Urothelium cell line (cell line): ENCODE measurements at regions not wholly inside any gene's neighbourhood (a gene's known extent, or its start where the extent isn't known, plus 50 kb on each side); places are given as distances from the start of the nearest gene placed in this dataset.
A peak's percentile ranks its signal among the peaks of the same experiment; 100 is the strongest.

Experiments
- DNase-seq: peaks from one replicate; pipeline ENCODE4 v3.0.0; 2011; ENCODE audit warnings: low spot score, mixed read lengths
- FAIRE-seq: peaks from 2 replicates; lab custom pipeline; 2011; peaks lifted over from hg19 to GRCh38; lab: Jason Lieb, UNC

- no peak for DNase-seq
- no peak for FAIRE-seq
These were observed 328.2 kb upstream of the NOVA1 start for GRCh38 chr14:26925876-26926584.

- DNase-seq, result no peak
- no peak for FAIRE-seq
These were observed 328.8 kb upstream of the NOVA1 start for GRCh38 chr14:26926585-26926984.

GRCh38 chr14:26928019-26928418 is 330.2 kb upstream of the NOVA1 start:
- no peak for FAIRE-seq

GRCh38 chr14:26929361-26929760 is 331.5 kb upstream of the NOVA1 start:
- FAIRE-seq (no peak), DNase-seq (no peak)

More at GRCh38 chr14:26928019-26928418, 330.2 kb upstream of the NOVA1 start:
- DNase-seq, result no peak

- DNase-seq (no peak), FAIRE-seq (no peak)
These were observed 332.7 kb upstream of the NOVA1 start for GRCh38 chr14:26930576-26930975.

- DNase-seq (no peak), FAIRE-seq (no peak)
These were observed 334.8 kb upstream of the NOVA1 start for GRCh38 chr14:26932606-26933005.

- no peak for FAIRE-seq
- no peak for DNase-seq
These were observed 335.6 kb upstream of the NOVA1 start for GRCh38 chr14:26933431-26933830.

- DNase-seq (no peak), FAIRE-seq (no peak)
These were observed 336.3 kb upstream of the NOVA1 start for GRCh38 chr14:26934151-26934550.

GRCh38 chr14:26935733-26936132 is 337.9 kb upstream of the NOVA1 start:
- no peak for FAIRE-seq
- no peak for DNase-seq

- no peak for DNase-seq
- FAIRE-seq, result no peak
These were observed 340.2 kb upstream of the NOVA1 start for GRCh38 chr14:26938054-26938453.

- FAIRE-seq (no peak), DNase-seq (no peak)
These were observed 341.9 kb upstream of the NOVA1 start for GRCh38 chr14:26939755-26940154.

GRCh38 chr14:26941521-26941920 is 343.7 kb upstream of the NOVA1 start:
- no peak for FAIRE-seq
- no peak for DNase-seq

- FAIRE-seq (no peak), DNase-seq (no peak)
These were observed 349.4 kb upstream of the NOVA1 start for GRCh38 chr14:26947265-26947664.

GRCh38 chr14:26959437-26959836 is 361.6 kb upstream of the NOVA1 start:
- DNase-seq, result no peak
- FAIRE-seq, result no peak

GRCh38 chr14:26959972-26960660 is 362.3 kb upstream of the NOVA1 start:
- DNase-seq (no peak), FAIRE-seq (no peak)

- DNase-seq, result no peak
- FAIRE-seq, result no peak
These were observed 365.9 kb upstream of the NOVA1 start for GRCh38 chr14:26963711-26964110.

- DNase-seq, result no peak
- no peak for FAIRE-seq
These were observed 367.7 kb upstream of the NOVA1 start for GRCh38 chr14:26965490-26965889.

- no peak for FAIRE-seq
- DNase-seq, result peak; percentile 4
These were observed 369.1 kb upstream of the NOVA1 start for GRCh38 chr14:26966908-26967307.

GRCh38 chr14:26974965-26975364 is 377.1 kb upstream of the NOVA1 start:
- FAIRE-seq (no peak), DNase-seq (no peak)

- DNase-seq, result no peak
These were observed 384.2 kb upstream of the NOVA1 start for GRCh38 chr14:26982071-26982470.

GRCh38 chr14:26984311-26985177 is 386.7 kb upstream of the NOVA1 start:
- DNase-seq, result peak; percentile 18
- peak; percentile 84 for FAIRE-seq

More at GRCh38 chr14:26982071-26982470, 384.2 kb upstream of the NOVA1 start:
- no peak for FAIRE-seq
